Duodenal mucosa (tissue), 2 donors: ENCODE measurements at regions not wholly inside any gene's neighbourhood (a gene's known extent, or its start where the extent isn't known, plus 50 kb on each side); places are given as distances from the start of the nearest gene placed in this dataset.

Experiments used
- H3K27ac ChIP-seq: one replicate; pipeline ENCODE4 v1.7.0; 2013; ENCODE audit warnings: low read depth, low read length
- H3K27me3 ChIP-seq, 2 donors: one replicate each; pipeline ENCODE4 v1.7.0; 2013; ENCODE audit warnings: low read length in 2 of 2, control low read depth in 1 of 2; ENCODE audit not compliant: insufficient read depth in 2 of 2, control insufficient read depth in 1 of 2
- H3K36me3 ChIP-seq, 2 donors: one replicate each; pipeline ENCODE4 v1.7.0; 2013; ENCODE audit warnings: low read length in 2 of 2, control low read depth in 1 of 2; ENCODE audit not compliant: insufficient read depth in 2 of 2, control insufficient read depth in 1 of 2
- H3K4me1 ChIP-seq, 2 donors: one replicate each; pipeline ENCODE4 v1.7.0; 2013; ENCODE audit warnings: low read length in 2 of 2, control low read depth in 1 of 2; ENCODE audit not compliant: insufficient read depth in 2 of 2, control insufficient read depth in 1 of 2
- H3K4me3 ChIP-seq, 2 donors: one replicate each; pipeline ENCODE4 v1.7.0; 2013; ENCODE audit warnings: low read length in 2 of 2, low read depth in 1 of 2
- H3K9ac ChIP-seq, 2 donors: one replicate each; pipeline ENCODE4 v1.7.0; 2013; ENCODE audit warnings: low read length in 2 of 2, low read depth in 1 of 2
- H3K9me3 ChIP-seq, 2 donors: one replicate each; pipeline ENCODE4 v1.7.0; 2013; ENCODE audit warnings: low read length in 2 of 2, control low read depth in 1 of 2; ENCODE audit not compliant: control insufficient read depth in 1 of 2

- Histone ChIP-seq H3K36me3 (no peaks in the 10 kb centered on the region), H3K27ac (no peak overlapping the region), H3K27me3 (no peaks in the 10 kb centered on the region), H3K9me3 (no peaks in the 10 kb centered on the region), H3K9ac (no peak overlapping the region), H3K4me3 (no peak overlapping the region), H3K4me1 (no peaks in the 10 kb centered on the region)
Observed at GRCh38 chr2:128494640-128495321, 176.1 kb upstream of the HS6ST1 start.

- no peak overlapping the region for H3K4me3 ChIP-seq
- H3K9me3 ChIP-seq, result no peaks in the 10 kb centered on the region
- H3K27ac ChIP-seq, result no peak overlapping the region
- H3K36me3 ChIP-seq, result no peaks in the 10 kb centered on the region
- H3K27me3 ChIP-seq, result no peaks in the 10 kb centered on the region
- H3K4me1 ChIP-seq, result no peaks in the 10 kb centered on the region
- no peak overlapping the region for H3K9ac ChIP-seq
Observed at GRCh38 chr2:128495996-128496547, 177.4 kb upstream of the HS6ST1 start.

GRCh38 chr2:128496700-128497099 lies 178.0 kb upstream of the HS6ST1 start:
- Histone ChIP-seq H3K36me3 (no peaks in the 10 kb centered on the region), H3K4me1 (no peaks in the 10 kb centered on the region), H3K27me3 (no peaks in the 10 kb centered on the region), H3K27ac (no peak overlapping the region), H3K4me3 (no peak overlapping the region), H3K9ac (no peak overlapping the region), H3K9me3 (no peaks in the 10 kb centered on the region)

GRCh38 chr2:128497461-128497860 lies 178.8 kb upstream of the HS6ST1 start:
- no peaks in the 10 kb centered on the region for H3K27me3 ChIP-seq
- H3K9ac ChIP-seq, result no peak overlapping the region
- H3K9me3 ChIP-seq, result no peaks in the 10 kb centered on the region
- no peak overlapping the region for H3K27ac ChIP-seq
- no peaks in the 10 kb centered on the region for H3K4me1 ChIP-seq
- no peak overlapping the region for H3K4me3 ChIP-seq
- no peaks in the 10 kb centered on the region for H3K36me3 ChIP-seq

GRCh38 chr2:128498086-128498485 lies 179.4 kb upstream of the HS6ST1 start:
- Histone ChIP-seq H3K4me3 (no peak overlapping the region), H3K4me1 (no peaks in the 10 kb centered on the region), H3K9me3 (no peaks in the 10 kb centered on the region), H3K36me3 (no peaks in the 10 kb centered on the region), H3K27me3 (no peaks in the 10 kb centered on the region), H3K27ac (no peak overlapping the region), H3K9ac (no peak overlapping the region)

- Histone ChIP-seq H3K4me1 (no peaks in the 10 kb centered on the region), H3K9ac (no peak overlapping the region), H3K9me3 (no peaks in the 10 kb centered on the region), H3K36me3 (no peaks in the 10 kb centered on the region), H3K27ac (no peak overlapping the region), H3K27me3 (no peaks in the 10 kb centered on the region), H3K4me3 (no peak overlapping the region)
Observed at GRCh38 chr2:128498589-128498988, 179.9 kb upstream of the HS6ST1 start.

- Histone ChIP-seq H3K4me3 (no peak overlapping the region), H3K36me3 (no peaks in the 10 kb centered on the region), H3K9ac (no peak overlapping the region), H3K27ac (no peak overlapping the region), H3K4me1 (peaks cover 0 to 3% of the 10 kb centered on the region in 2 donors), H3K9me3 (no peaks in the 10 kb centered on the region), H3K27me3 (no peaks in the 10 kb centered on the region)
Observed at GRCh38 chr2:128499367-128500137, 180.9 kb upstream of the HS6ST1 start.

- H3K27ac ChIP-seq, result no peak overlapping the region
- H3K4me1 ChIP-seq, result peaks cover 0 to 3% of the 10 kb centered on the region in 2 donors
- no peaks in the 10 kb centered on the region for H3K36me3 ChIP-seq
- no peak overlapping the region for H3K4me3 ChIP-seq
- no peak overlapping the region for H3K9ac ChIP-seq
- H3K9me3 ChIP-seq, result no peaks in the 10 kb centered on the region
- H3K27me3 ChIP-seq, result no peaks in the 10 kb centered on the region
Observed at GRCh38 chr2:128500138-128500800, 181.6 kb upstream of the HS6ST1 start.

- no peaks in the 10 kb centered on the region for H3K27me3 ChIP-seq
- no peak overlapping the region for H3K4me3 ChIP-seq
- H3K27ac ChIP-seq, result no peak overlapping the region
- H3K36me3 ChIP-seq, result no peaks in the 10 kb centered on the region
- peaks cover 0 to 3% of the 10 kb centered on the region in 2 donors for H3K4me1 ChIP-seq
- no peak overlapping the region for H3K9ac ChIP-seq
- no peaks in the 10 kb centered on the region for H3K9me3 ChIP-seq
Observed at GRCh38 chr2:128501006-128501690, 182.5 kb upstream of the HS6ST1 start.
